ENCODE measurements at regions not wholly inside any gene's neighbourhood (a gene's known extent, or its start where the extent isn't known, plus 50 kb on each side); places are given as distances from the start of the nearest gene placed in this dataset.

DNA sequence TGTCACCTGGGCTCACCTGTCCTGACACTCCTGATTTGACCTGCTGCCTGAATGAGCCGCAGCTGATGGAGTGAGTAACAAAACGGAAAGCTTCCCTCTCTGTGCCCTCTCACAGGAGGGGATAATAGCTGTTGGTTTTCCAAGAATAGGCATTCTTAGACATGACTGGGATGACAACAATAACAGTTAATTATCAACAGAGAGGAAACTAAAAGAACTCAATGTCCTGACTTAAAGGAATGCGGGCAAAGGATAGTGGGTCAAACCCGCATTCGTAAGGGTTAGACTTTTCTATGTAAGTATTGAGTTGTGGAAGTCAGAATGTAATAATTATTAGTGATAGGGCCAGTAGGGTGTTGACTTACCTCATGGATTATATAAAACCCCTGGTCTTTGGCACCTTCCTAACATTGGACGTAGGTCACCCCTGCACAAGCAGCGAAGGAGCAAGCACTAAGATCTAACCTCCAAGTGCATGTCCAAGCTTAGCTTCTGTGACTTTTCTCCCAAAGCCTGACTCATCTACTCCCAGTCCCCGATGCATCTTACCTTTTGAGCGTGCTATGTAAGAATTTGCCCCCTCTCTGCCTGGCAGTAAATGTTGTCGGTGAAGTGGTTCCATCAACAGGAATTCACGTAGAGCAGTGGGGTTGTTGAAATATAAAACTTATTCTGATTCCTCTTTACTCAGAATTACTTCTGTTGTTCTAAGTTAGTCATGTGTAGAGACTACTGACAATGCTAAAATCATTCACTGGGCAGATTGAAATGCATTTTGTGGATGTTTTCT lies 442.3 kb downstream of the FGF9 start:
- H3K4me1 Mint-ChIP-seq = peaks cover 17% of the 10 kb centered on the region
- TF ChIP-seq, protein P1, sequence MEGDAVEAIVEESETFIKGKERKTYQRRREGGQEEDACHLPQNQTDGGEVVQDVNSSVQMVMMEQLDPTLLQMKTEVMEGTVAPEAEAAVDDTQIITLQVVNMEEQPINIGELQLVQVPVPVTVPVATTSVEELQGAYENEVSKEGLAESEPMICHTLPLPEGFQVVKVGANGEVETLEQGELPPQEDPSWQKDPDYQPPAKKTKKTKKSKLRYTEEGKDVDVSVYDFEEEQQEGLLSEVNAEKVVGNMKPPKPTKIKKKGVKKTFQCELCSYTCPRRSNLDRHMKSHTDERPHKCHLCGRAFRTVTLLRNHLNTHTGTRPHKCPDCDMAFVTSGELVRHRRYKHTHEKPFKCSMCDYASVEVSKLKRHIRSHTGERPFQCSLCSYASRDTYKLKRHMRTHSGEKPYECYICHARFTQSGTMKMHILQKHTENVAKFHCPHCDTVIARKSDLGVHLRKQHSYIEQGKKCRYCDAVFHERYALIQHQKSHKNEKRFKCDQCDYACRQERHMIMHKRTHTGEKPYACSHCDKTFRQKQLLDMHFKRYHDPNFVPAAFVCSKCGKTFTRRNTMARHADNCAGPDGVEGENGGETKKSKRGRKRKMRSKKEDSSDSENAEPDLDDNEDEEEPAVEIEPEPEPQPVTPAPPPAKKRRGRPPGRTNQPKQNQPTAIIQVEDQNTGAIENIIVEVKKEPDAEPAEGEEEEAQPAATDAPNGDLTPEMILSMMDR (IDR thresholded peaks at IDR 0.05; ENCODE audit: unreplicated experiment) = no peak
- no peak overlapping the region for H3K27ac Mint-ChIP-seq
- peaks cover 10% of the 10 kb centered on the region for H3K9me3 Mint-ChIP-seq
- H3K36me3 Mint-ChIP-seq = peaks cover 5% of the 10 kb centered on the region
- H3K27me3 Mint-ChIP-seq (ENCODE audit: low read depth) = no peaks in the 10 kb centered on the region
- no peak overlapping the region for H3K4me3 Mint-ChIP-seq
- DNase-seq (ENCODE audit: low spot score in 2 of 2, unreplicated experiment in 2 of 2) = no peak

DNA sequence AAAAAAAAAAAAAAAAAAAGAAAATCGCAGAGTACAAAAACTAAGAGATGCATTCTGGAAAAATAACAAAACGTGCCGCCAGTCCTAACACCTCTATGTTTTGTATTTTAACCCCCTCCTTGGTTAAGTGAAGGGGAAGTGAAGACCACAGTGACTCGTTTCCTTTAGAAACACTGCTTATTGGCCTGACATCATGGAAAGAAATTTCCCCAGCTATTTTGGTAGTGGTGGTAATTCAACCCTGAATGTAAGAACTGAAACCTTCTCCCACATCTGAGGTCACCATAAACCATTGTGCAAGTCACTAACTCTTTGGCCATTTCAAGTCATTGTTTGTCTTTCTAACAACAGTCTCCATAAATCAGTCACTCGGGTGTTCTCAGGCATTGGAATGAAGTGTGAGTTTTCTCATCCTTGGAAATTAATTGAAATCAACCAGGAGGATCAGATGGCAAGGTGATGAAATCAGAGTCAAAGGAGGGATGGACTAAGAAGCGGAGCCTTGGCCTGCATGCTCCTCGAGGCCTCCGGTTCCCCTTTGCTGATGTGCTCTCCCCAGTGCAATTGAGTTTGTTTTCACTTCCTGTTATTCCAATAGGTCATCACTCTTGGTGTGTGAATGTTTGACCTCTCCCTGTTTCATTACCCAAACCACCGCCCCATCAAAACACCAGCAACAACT lies 443.9 kb downstream of the FGF9 start:
- TF ChIP-seq, protein P1 (IDR thresholded peaks at IDR 0.05; ENCODE audit: unreplicated experiment) = no peak
- H3K4me3 Mint-ChIP-seq = no peak overlapping the region
- H3K27me3 Mint-ChIP-seq (ENCODE audit: low read depth) = no peaks in the 10 kb centered on the region
- peaks cover 1% of the 10 kb centered on the region for H3K4me1 Mint-ChIP-seq
- H3K9me3 Mint-ChIP-seq = peaks cover 10% of the 10 kb centered on the region
- no peak for DNase-seq (ENCODE audit: low spot score in 2 of 2, unreplicated experiment in 2 of 2)
- H3K36me3 Mint-ChIP-seq = peaks cover 5% of the 10 kb centered on the region
- no peak overlapping the region for H3K27ac Mint-ChIP-seq

DNA sequence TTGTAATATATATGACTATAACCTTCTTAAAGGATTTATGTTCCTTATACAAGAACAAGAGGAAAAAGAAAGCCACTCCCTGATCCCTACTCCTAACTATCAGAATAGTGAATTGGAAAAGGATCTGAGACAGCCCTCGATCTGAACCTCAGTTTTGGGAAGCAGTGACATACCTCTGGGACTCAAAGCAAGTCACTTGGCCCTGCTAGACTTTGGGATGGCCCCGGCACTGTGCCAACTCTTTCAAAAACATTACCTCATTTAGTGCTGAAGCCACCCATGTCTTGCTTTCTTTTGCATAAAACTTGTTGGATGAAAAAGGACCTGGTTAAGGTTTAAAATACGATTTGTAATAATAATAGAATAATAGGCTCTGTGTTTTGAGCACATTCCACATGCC lies 447.3 kb downstream of the FGF9 start:
- TF ChIP-seq, protein P1 (IDR thresholded peaks at IDR 0.05; ENCODE audit: unreplicated experiment) = no peak
- Mint-ChIP-seq H3K27me3 (ENCODE audit: low read depth) (no peaks in the 10 kb centered on the region), H3K36me3 (peaks cover 5% of the 10 kb centered on the region), H3K4me3 (no peak overlapping the region), H3K9me3 (peaks cover 9% of the 10 kb centered on the region), H3K27ac (no peak overlapping the region), H3K4me1 (no peaks in the 10 kb centered on the region)
- no peak for DNase-seq (ENCODE audit: low spot score in 2 of 2, unreplicated experiment in 2 of 2)

DNA sequence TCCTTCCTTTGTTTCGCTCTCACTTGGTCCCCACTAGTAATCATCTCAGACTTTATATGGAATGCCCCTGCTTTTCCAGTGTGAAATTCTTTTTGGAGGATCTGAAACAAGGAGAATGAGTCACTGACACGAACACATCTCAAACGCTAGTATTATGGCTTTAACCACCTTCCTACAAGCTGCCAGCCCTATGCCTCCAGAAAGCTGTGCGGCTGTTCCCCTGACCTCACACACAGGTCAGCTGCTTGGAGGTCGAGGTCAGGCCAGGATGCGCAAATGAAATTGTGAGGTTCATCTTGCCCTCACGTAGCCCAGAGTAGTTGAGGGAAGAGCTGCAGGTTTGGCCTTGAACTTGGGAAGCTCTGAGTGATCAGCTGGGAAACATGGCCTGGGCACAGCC lies 449.8 kb downstream of the FGF9 start:
- H3K36me3 Mint-ChIP-seq = no peaks in the 10 kb centered on the region
- H3K27ac Mint-ChIP-seq = no peak overlapping the region
- no peak for DNase-seq (ENCODE audit: low spot score in 2 of 2, unreplicated experiment in 2 of 2)
- no peak overlapping the region for H3K4me3 Mint-ChIP-seq
- H3K9me3 Mint-ChIP-seq = no peaks in the 10 kb centered on the region
- TF ChIP-seq, protein P1 (IDR thresholded peaks at IDR 0.05; ENCODE audit: unreplicated experiment) = no peak
- H3K27me3 Mint-ChIP-seq (ENCODE audit: low read depth) = no peaks in the 10 kb centered on the region
- no peaks in the 10 kb centered on the region for H3K4me1 Mint-ChIP-seq

DNA sequence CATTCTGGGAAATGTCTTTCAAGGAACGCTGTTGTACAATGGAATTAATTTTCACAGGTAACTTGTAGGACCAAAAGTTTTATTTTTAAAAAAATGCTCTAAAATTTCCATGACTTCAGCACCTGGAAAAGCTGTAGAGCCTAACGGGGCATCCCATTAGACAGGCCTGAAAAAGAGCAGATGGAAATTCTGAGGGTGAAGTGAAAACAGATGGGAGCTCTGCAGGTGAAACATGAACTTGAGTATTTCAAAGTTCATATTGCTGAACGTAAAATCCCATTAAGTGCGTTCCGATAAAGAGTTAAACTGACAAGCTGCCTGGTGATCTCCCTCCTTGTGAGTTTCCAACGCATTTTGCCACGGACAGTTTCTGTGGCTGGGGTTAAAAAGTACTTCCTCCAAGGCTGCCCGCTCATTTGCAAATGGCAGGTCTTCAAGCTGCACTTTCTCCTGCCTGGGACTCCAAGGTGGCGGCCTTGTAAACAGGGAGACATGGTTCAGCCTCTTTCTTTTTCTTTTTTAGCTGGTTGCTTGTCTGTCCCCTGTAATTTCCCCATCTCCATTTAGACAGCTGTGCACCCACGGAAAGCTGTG lies 450.4 kb downstream of the FGF9 start:
- peaks cover under 1% of the 10 kb centered on the region for H3K4me1 Mint-ChIP-seq
- no peak overlapping the region for H3K4me3 Mint-ChIP-seq
- TF ChIP-seq, protein P1 (IDR thresholded peaks at IDR 0.05; ENCODE audit: unreplicated experiment) = no peak
- H3K27ac Mint-ChIP-seq = no peak overlapping the region
- no peak for DNase-seq (ENCODE audit: low spot score in 2 of 2, unreplicated experiment in 2 of 2)
- no peaks in the 10 kb centered on the region for H3K9me3 Mint-ChIP-seq
- no peaks in the 10 kb centered on the region for H3K36me3 Mint-ChIP-seq
- H3K27me3 Mint-ChIP-seq (ENCODE audit: low read depth) = no peaks in the 10 kb centered on the region

Data from mesothelial cell of epicardium (in vitro differentiated cells).